Activated CD4-positive, alpha-beta T cell treated with anti-CD3 and anti-CD28 coated beads, Interleukin-2, amount 10 ng/mL, durations not matched to agents 24 days and 14 days (primary cell): ENCODE measurements at regions not wholly inside any gene's neighbourhood (a gene's known extent, or its start where the extent isn't known, plus 50 kb on each side); places are given as distances from the start of the nearest gene placed in this dataset.

Source experiments
- DNase-seq: peaks from one replicate; pipeline ENCODE4 v3.0.0; 2022
- H3K27ac Mint-ChIP-seq: one replicate; pipeline ENCODE4 v1.8.0; 2022; ENCODE audit warnings: mild to moderate bottlenecking, mixed read lengths
- H3K27me3 Mint-ChIP-seq: one replicate; pipeline ENCODE4 v1.8.0; 2022; ENCODE audit warnings: mixed read lengths
- H3K36me3 Mint-ChIP-seq: one replicate; pipeline ENCODE4 v1.8.0; 2022; ENCODE audit warnings: low read depth, mild to moderate bottlenecking, mixed read lengths
- H3K4me1 Mint-ChIP-seq: one replicate; pipeline ENCODE4 v1.8.0; 2021; ENCODE audit warnings: mixed read lengths
- H3K4me3 Mint-ChIP-seq: one replicate; pipeline ENCODE4 v1.8.0; 2022; ENCODE audit warnings: mild to moderate bottlenecking, moderate library complexity, mixed read lengths
- H3K9me3 Mint-ChIP-seq: one replicate; pipeline ENCODE4 v1.8.0; 2021; ENCODE audit warnings: mixed read lengths
- intact Hi-C: fragments of 100-400 bp; cut with micrococcal nuclease; formaldehyde crosslinking; loops from one replicate; pipeline ENCODE4 v1.15.1; 2023

DNA sequence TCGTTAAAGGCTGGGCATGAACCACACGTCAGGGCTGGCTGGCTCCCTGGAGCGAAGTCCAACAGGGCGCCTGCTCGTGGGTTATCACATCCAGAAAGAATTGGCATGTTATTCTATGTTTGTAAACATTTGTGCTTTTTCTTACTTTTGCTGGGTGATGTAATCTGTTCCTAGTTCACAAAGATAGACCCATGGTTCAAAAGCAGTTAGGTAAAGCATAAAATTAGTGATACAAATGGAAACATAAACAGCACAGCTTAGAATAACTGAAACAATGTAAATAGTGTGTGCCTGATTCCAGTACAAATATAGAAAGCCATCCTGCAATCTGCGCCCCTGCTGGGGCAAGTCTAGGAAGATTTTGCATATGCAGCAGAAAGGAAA is 184.0 kb upstream of the C1orf174 start:
- no peaks in the 10 kb centered on the region for H3K36me3 Mint-ChIP-seq
- no peak for DNase-seq
- H3K27ac Mint-ChIP-seq, result no peak overlapping the region
- intact Hi-C loops, result no loop called here
- H3K4me1 Mint-ChIP-seq, result no peaks in the 10 kb centered on the region
- no peak overlapping the region for H3K4me3 Mint-ChIP-seq
- H3K27me3 Mint-ChIP-seq, result no peaks in the 10 kb centered on the region
- H3K9me3 Mint-ChIP-seq, result no peaks in the 10 kb centered on the region

DNA sequence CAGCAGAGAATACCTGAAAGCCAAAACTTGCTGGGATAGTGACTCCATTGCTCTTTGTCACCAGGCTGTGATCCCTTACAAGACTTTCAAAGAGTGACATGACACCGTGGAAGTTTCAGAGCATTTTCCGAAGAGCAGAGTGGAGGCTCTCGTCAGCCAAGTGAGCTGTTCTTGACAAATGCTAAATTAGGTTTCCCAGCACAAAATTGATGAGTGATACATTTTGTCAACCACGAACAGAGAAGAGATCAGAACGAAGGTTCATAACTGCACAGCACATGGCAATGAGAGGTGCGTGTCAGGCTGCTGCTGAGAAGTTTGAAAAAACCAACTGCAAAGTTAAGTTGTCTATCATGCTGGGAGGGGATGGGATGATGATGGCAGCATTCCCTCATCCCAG is 184.4 kb upstream of the C1orf174 start:
- DNase-seq, result no peak
- Mint-ChIP-seq H3K27ac (no peak overlapping the region), H3K4me1 (no peaks in the 10 kb centered on the region), H3K36me3 (no peaks in the 10 kb centered on the region), H3K27me3 (no peaks in the 10 kb centered on the region), H3K9me3 (no peaks in the 10 kb centered on the region), H3K4me3 (no peak overlapping the region)
- intact Hi-C loops, result no loop called here

DNA sequence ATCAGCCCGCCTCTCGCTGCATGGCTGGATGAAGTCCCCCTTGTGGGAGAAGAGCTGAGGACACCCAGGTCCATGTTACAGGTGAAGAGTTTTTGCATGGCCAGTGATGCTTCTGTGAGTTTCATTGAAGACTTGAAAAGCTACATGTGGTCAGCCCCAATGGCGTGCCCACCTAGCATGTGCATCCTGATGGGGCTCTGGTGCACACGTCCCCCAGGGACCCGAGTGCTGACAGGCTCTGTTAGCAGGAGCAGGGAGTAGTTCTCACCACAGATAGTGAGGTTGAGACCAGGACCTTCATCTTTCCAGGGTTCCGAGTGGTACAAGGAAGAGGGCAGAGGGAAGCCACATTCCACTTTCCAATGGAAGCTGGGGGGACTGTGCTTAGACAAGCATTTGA is 184.8 kb upstream of the C1orf174 start:
- intact Hi-C loops, result no loop called here
- no peaks in the 10 kb centered on the region for H3K36me3 Mint-ChIP-seq

DNA sequence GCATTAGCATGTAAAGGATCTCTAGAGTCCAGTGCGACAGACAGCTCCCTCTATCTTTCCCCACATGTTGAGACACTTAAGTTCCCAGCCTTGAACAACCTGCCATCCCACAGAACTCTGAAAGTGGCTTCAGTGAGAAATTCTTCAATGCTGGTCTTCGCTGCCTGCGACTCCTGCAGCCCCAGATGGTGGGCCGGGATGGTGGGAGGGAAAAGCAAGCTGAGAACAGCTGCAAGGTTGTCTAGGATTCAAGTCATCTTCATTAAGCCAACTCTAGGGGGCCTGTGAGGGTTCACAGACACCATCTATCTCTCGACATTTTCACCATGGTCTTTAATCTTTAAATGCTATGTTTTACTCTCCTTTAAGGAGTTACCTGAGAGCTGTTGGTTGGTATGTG is 185.5 kb upstream of the C1orf174 start:
- no peaks in the 10 kb centered on the region for H3K9me3 Mint-ChIP-seq
- no peaks in the 10 kb centered on the region for H3K4me1 Mint-ChIP-seq
- H3K36me3 Mint-ChIP-seq, result no peaks in the 10 kb centered on the region
- DNase-seq, result no peak
- intact Hi-C loops, result no loop called here
- H3K27ac Mint-ChIP-seq, result no peak overlapping the region
- no peaks in the 10 kb centered on the region for H3K27me3 Mint-ChIP-seq
- H3K4me3 Mint-ChIP-seq, result no peak overlapping the region

More for the DNA sequence above, 184.8 kb upstream of the C1orf174 start:
- H3K4me1 Mint-ChIP-seq, result no peaks in the 10 kb centered on the region
- no peaks in the 10 kb centered on the region for H3K9me3 Mint-ChIP-seq
- no peak overlapping the region for H3K4me3 Mint-ChIP-seq
- H3K27ac Mint-ChIP-seq, result no peak overlapping the region
- no peaks in the 10 kb centered on the region for H3K27me3 Mint-ChIP-seq
- DNase-seq, result no peak

DNA sequence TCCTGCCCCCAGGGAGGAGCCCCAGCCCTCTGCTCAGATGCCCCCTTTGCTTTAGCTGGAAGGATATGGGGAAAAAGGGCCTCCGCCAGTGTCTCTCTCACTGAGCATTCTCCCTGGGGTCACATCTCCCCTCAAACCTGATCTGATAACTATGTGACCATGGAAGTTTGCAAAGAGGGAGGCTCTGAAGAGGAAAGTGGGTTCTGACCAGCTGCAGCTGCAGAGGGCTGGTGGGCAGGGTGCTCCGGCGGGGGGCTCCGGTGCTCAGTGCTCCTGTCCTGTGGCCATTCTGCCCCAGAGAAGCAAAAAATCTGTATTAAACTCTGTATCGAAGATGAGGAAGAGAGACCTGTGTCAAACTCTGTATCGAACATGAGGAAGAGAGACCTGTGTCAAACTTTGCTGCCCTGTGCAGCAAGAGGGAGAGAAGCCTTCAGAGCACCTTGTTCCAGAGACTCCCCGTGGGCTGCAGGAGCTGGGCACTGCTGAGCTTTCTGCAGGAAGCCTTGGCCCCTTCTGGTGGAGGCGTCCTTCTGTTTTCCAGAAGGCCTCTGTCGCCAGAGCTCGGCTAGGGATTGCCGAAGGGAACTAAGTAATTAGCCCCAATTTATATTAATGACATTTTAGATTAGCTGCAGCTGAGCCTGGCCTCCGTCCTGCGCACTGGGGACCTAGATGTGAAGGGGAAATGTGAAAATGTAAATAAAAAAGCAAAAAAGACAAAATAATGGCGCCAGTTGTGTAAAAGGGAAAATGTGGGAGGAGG is 186.2 kb upstream of the C1orf174 start:
- no peaks in the 10 kb centered on the region for H3K9me3 Mint-ChIP-seq
- H3K27ac Mint-ChIP-seq, result no peak overlapping the region
- H3K4me1 Mint-ChIP-seq, result no peaks in the 10 kb centered on the region
- DNase-seq, result no peak
- intact Hi-C loops, result no loop called here
- no peak overlapping the region for H3K4me3 Mint-ChIP-seq
- no peaks in the 10 kb centered on the region for H3K27me3 Mint-ChIP-seq
- no peaks in the 10 kb centered on the region for H3K36me3 Mint-ChIP-seq

DNA sequence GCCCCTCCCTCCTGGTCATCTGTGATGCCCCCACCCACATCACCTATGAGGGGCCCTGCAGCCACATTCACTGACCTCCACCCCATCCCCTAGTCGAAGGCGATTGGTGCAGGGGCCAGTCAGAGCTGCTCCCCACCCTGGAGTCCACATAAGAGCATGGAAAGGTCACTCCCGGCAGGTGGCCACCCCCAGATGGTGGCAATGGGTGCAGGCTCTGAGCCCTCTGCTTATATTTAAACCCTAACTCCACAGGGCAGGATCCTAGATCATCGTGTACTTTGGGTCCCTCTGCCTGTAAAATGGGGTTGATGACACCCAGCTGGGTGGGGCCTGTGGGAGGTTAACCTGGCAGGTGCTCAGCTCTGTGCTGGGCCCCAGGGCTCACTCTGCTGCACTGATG is 186.8 kb upstream of the C1orf174 start:
- DNase-seq, result no peak
- H3K4me3 Mint-ChIP-seq, result no peak overlapping the region
- H3K4me1 Mint-ChIP-seq, result no peaks in the 10 kb centered on the region
- H3K36me3 Mint-ChIP-seq, result no peaks in the 10 kb centered on the region
- H3K27ac Mint-ChIP-seq, result no peak overlapping the region
- H3K9me3 Mint-ChIP-seq, result no peaks in the 10 kb centered on the region
- no peaks in the 10 kb centered on the region for H3K27me3 Mint-ChIP-seq
- intact Hi-C loops, result no loop called here

DNA sequence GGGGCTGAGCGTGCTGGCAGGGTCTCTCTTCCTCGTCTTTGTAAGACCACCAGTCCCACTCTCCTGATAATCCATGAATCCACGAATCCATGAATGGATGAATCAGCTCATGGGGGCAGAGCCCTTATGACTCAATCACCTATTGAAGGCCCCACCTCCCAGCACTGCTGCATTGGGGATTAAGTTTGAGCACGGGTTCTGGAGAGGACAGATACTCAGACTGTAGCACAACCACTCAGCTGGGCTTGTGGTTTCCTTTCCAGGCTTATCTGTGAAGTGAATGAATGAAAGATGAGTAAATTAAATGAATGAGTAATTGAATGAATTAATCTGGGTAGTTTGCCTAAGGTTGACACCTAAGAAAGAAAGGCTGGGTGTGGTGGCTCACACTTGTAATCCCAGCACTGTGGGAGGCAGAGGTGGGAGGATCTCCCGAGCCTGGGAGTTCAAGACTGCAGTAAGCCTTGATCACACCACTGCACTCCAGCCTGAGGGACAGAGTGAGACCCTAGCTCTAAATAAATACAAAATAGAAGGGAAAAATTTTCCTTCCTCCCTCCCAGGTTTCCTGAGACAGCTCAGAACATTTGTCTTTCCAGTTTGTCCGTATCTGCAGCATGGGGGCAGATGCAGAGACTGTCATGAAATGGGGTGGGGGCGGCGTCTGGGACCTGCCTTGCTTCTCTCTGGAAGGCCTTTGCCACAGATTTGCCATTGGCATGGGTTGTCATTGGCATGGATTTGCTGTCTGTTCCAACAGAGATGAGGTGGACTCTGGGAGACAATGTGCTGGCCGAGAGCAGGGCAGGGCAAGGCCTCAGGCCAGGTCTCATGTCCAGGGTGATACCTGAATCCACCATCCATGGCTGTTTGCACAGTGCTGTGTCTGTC is 187.7 kb upstream of the C1orf174 start:
- Mint-ChIP-seq H3K36me3 (no peaks in the 10 kb centered on the region), H3K9me3 (peaks cover 1% of the 10 kb centered on the region), H3K27me3 (no peaks in the 10 kb centered on the region), H3K4me1 (no peaks in the 10 kb centered on the region), H3K4me3 (no peak overlapping the region), H3K27ac (no peak overlapping the region)
- DNase-seq, result no peak
- intact Hi-C loops, result no loop called here

DNA sequence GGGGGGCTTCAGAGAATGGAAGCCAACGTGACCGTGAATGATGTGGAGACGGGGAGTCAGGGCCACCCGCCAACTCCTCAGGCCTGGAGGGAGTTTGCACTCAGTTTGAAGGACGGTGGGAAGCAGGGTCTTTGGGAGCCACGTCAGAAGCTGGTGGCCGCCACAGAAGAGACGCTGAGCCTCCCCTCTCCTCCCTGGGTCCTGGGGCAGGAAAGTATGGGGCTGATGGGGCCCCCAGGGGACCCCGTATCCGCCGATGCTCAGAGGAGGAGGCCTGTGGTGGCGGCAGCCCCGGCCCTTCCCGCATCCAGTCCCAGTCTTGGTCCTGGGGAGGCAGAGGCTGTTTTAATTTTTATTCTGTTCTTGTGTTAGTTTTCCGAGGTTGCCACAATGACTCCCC is 188.6 kb upstream of the C1orf174 start:
- H3K27ac Mint-ChIP-seq, result no peak overlapping the region
- no peak overlapping the region for H3K4me3 Mint-ChIP-seq
- H3K4me1 Mint-ChIP-seq, result no peaks in the 10 kb centered on the region
- no peaks in the 10 kb centered on the region for H3K27me3 Mint-ChIP-seq
- no peaks in the 10 kb centered on the region for H3K36me3 Mint-ChIP-seq
- peaks cover 8% of the 10 kb centered on the region for H3K9me3 Mint-ChIP-seq
- DNase-seq, result no peak
- intact Hi-C loops, result no loop called here

DNA sequence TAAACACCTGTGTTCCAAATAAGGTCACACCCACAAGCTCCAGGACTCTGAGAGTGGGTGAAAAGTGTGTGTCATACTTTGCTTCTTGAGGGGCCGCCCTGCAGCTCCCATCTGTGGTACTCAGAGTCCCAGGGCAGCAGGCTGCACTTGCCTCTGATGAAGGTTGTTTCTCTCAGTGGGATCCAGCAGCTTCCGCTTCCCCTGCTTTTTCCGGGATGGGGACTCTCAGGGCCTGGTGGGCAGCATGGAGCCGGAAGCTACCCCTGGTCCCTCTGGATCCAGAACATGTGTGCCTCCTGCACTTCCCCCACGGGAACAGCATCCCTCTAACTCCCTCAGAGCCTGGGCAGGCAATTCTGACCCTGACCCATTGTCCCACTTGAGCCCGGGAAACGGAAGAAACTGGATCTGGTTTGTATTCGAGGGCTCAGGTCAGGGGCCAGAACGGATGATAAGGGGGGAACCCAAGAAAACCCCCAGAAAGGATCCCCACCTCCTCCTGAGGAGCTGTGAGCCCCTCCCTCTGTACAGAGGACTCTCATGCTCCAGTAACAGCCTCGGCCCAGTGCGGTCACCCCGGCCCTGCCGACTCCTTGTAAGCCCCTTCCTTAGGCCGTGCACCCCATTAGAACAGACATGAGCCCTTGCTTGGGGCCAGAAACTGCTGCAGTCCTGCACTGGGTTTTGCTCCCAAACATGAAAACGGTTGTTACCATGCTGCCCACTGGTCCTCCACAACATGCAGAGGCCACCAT is 189.5 kb upstream of the C1orf174 start:
- H3K27ac Mint-ChIP-seq, result no peak overlapping the region
- H3K4me3 Mint-ChIP-seq, result no peak overlapping the region
- no peak for DNase-seq
- H3K4me1 Mint-ChIP-seq, result no peaks in the 10 kb centered on the region
- H3K27me3 Mint-ChIP-seq, result no peaks in the 10 kb centered on the region
- no peaks in the 10 kb centered on the region for H3K36me3 Mint-ChIP-seq
- peaks cover 8% of the 10 kb centered on the region for H3K9me3 Mint-ChIP-seq
- intact Hi-C loops, result no loop called here

DNA sequence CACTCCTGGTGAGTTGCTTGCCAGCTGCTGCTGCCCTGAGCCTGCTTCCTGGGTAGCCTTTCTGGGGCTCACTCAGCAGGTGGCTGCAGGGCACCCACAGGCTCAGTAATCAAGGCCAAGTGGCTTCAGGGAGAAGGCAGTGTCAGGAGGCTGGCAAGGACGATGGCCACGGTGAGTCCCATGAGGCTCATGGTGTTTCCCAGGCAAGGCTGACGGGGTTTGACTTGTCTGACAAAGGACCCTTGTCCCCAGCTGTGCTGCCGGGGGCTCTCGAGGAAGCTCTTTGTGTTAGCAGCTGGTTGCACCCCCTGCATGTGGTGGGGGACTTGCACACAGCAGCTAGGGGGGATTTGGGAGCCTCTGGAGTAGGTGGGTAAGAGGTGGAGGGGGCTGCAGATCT is 190.5 kb upstream of the C1orf174 start:
- no peak for DNase-seq
- Mint-ChIP-seq H3K4me3 (no peak overlapping the region), H3K27me3 (no peaks in the 10 kb centered on the region), H3K4me1 (no peaks in the 10 kb centered on the region), H3K27ac (no peak overlapping the region), H3K36me3 (no peaks in the 10 kb centered on the region), H3K9me3 (peaks cover 8% of the 10 kb centered on the region)
- intact Hi-C loops, result no loop called here

DNA sequence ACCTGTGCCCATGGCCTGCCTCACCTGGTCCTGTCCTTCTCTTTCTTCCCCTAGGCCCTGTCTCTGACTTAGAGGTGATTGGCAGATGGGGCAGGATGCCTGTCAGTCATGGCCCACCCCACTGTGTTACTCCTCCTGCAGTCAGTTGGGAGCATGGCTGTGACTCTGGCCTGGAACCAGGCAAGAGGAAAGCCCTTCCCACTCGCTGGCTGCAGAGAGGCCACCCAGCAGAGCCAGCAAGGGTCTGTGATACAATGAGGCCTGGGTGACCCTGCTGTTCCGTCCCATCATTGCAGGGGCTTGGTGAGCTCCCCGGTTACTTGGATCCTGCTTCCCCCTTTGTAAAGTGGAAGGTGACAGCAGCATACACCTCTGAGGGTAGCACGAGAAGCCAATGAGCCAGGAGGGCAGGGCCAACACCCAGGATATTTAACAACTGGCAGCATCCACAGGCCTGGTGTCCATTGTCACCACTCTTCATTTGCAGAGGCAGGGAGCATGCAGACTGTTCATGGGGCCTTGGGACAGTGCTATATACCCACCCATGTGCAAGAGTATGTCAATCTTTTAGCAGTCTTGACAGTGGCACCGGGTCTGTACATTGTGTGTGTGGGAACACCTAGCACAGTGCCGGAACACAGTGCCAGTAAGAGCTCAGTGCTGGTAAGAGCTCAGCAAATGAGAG is 191.0 kb upstream of the C1orf174 start:
- peaks cover 8% of the 10 kb centered on the region for H3K9me3 Mint-ChIP-seq
- no peak for DNase-seq
- no peaks in the 10 kb centered on the region for H3K27me3 Mint-ChIP-seq
- no peaks in the 10 kb centered on the region for H3K36me3 Mint-ChIP-seq
- intact Hi-C loops, result no loop called here
- H3K4me1 Mint-ChIP-seq, result no peaks in the 10 kb centered on the region
- H3K27ac Mint-ChIP-seq, result no peak overlapping the region
- H3K4me3 Mint-ChIP-seq, result no peak overlapping the region

DNA sequence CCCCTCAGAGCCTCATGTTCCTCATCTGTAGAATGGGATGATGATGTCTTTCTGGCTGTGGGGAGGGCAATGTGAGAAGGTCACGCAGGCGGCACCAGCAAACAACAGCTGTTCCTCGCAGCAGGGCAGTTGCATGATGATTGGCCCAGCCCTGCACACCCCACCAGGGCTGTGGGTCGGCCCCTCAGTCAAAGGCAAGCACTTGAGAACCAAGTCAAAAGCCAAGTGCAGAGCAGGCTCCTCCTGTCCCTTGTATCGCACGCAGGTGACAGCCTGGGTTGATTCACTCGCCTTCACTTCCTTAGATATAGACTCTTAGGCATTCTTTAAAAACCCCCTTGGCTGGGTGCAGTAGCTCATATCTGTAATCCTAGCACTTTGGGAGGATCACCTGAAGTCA is 191.9 kb upstream of the C1orf174 start:
- Mint-ChIP-seq H3K4me1 (no peaks in the 10 kb centered on the region), H3K27ac (no peak overlapping the region), H3K9me3 (peaks cover 12% of the 10 kb centered on the region), H3K27me3 (no peaks in the 10 kb centered on the region), H3K4me3 (no peak overlapping the region), H3K36me3 (no peaks in the 10 kb centered on the region)
- intact Hi-C loops, result no loop called here
- DNase-seq, result no peak

DNA sequence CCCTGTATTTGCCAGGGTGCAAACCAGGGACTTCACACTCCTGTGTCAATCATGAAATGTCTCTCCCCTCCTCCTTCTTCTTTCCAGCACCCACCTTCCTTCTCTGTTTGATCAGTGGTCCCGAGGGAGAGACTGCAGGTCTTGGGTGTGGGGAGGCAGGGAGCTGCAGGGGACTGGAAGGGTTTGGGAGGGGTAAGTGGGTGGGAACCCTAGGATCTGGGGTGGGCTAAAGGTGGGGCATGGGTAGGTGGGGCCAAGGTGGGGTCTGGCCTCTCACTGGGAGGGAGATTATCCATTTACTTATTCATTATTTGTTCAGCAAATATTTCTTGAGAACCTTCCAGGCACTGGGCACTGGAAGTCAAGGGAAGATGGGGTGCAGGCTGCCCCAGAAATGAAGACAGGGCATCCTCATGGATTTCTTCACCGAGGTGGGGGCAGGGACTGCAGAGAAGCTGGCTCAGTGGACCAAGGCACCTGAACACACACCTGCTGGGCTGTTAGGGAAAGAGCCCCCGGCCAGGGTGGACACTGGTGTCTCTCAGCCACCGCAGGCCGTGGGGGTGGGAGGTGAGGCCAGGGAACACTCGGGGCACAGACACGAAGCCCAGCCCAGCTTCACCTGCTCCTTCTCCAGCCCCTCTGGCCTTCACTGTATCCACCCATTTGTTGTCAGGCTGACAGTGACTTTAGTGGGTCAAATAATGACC is 193.9 kb upstream of the C1orf174 start:
- intact Hi-C loops, result no loop called here
- H3K27me3 Mint-ChIP-seq, result no peaks in the 10 kb centered on the region

More for the DNA sequence above, 193.9 kb upstream of the C1orf174 start:
- H3K4me1 Mint-ChIP-seq, result no peaks in the 10 kb centered on the region
- H3K4me3 Mint-ChIP-seq, result no peak overlapping the region
- no peak overlapping the region for H3K27ac Mint-ChIP-seq
- peaks cover 12% of the 10 kb centered on the region for H3K9me3 Mint-ChIP-seq
- no peak for DNase-seq
- no peaks in the 10 kb centered on the region for H3K36me3 Mint-ChIP-seq
